LNCAP (cell line): ENCODE measurements at regions not wholly inside any gene's neighbourhood (a gene's known extent, or its start where the extent isn't known, plus 50 kb on each side); places are given as distances from the start of the nearest gene placed in this dataset.

Source experiments
- CTCF ChIP-seq: fragments of 450-650 bp; IDR thresholded peaks from 2 replicates; pipeline ENCODE4 v1.5.1; 2017; ENCODE audit warnings: mild to moderate bottlenecking

GRCh38 chr4:57580710-57581599 lies 470.8 kb upstream of the IGFBP7 start:
- no peak for TF ChIP-seq CTCF

- TF ChIP-seq CTCF, result no peak
Observed at GRCh38 chr4:57575426-57575825, 465.2 kb upstream of the IGFBP7 start.

- TF ChIP-seq CTCF, result no peak
Observed at GRCh38 chr4:57554556-57555092, 444.4 kb upstream of the IGFBP7 start.

GRCh38 chr4:57553728-57554127 lies 443.5 kb upstream of the IGFBP7 start:
- TF ChIP-seq CTCF, result no peak

- no peak for TF ChIP-seq CTCF
Observed at GRCh38 chr4:57550198-57550597, 440.0 kb upstream of the IGFBP7 start.

GRCh38 chr4:57548856-57549255 lies 438.7 kb upstream of the IGFBP7 start:
- TF ChIP-seq CTCF, result no peak

- TF ChIP-seq CTCF, result no peak
Observed at GRCh38 chr4:57544811-57545654, 434.8 kb upstream of the IGFBP7 start.
